SK-N-SH (cell line): ENCODE measurements at regions not wholly inside any gene's neighbourhood (a gene's known extent, or its start where the extent isn't known, plus 50 kb on each side); places are given as distances from the start of the nearest gene placed in this dataset.

Experiments used
- EZH2phosphoT487 ChIP-seq: fragments of 200-600 bp; sonication (generic); IDR thresholded peaks from 2 replicates; pipeline ENCODE4 v1.6.1; 2017; ENCODE audit warnings: low read depth, mixed run types, mild to moderate bottlenecking, antibody characterized with exemption, moderate library complexity, borderline replicate concordance
- FOSL2 ChIP-seq: IDR thresholded peaks from 2 replicates; pipeline ENCODE4 v1.4.0; 2012; ENCODE audit warnings: low read depth, mild to moderate bottlenecking, moderate library complexity, borderline replicate concordance
- GABPA ChIP-seq: IDR thresholded peaks from 2 replicates; pipeline ENCODE4 v1.4.0; 2012; ENCODE audit warnings: low read depth, mild to moderate bottlenecking
- GATA2 ChIP-seq: sonication (generic); formaldehyde crosslinking; IDR thresholded peaks from 2 replicates; pipeline ENCODE4 v1.5.0; 2020; ENCODE audit warnings: mild to moderate bottlenecking, missing genetic modification reagents
- MEF2A ChIP-seq: IDR thresholded peaks from 2 replicates; pipeline ENCODE4 v1.4.0; 2012; ENCODE audit warnings: low read depth, borderline replicate concordance
- NRF1 ChIP-seq: IDR thresholded peaks from 2 replicates; pipeline ENCODE4 v1.6.1; 2012; ENCODE audit warnings: low read depth, mild to moderate bottlenecking, low read length
- POLR2AphosphoS5 ChIP-seq: IDR thresholded peaks from 2 replicates; pipeline ENCODE4 v1.6.1; 2012; ENCODE audit warnings: low read depth, low read length
- RFX5 ChIP-seq: IDR thresholded peaks from 2 replicates; pipeline ENCODE4 v1.6.1; 2012; ENCODE audit warnings: mild to moderate bottlenecking, improper control_type of control experiment, low read length
- SIN3A ChIP-seq: IDR thresholded peaks from 2 replicates; pipeline ENCODE4 v1.6.1; 2012; ENCODE audit warnings: low read depth, mild to moderate bottlenecking, low read length, moderate library complexity, borderline replicate concordance
- TF ChIP-seq, protein P1 (sequence below): IDR thresholded peaks from 2 replicates; pipeline ENCODE4 v1.6.1; 2012; ENCODE audit warnings: mild to moderate bottlenecking, low read depth, low read length, moderate library complexity
- TF ChIP-seq, protein P2 (sequence below): fragments of 200-600 bp; sonication (generic); IDR thresholded peaks from 2 replicates; pipeline ENCODE4 v1.6.1; 2017; ENCODE audit warnings: antibody characterized with exemption, mild to moderate bottlenecking, moderate library complexity
- TF ChIP-seq, protein P3 (sequence below): IDR thresholded peaks from 2 replicates; pipeline ENCODE4; 2012
- TF ChIP-seq, protein P4 (sequence below): fragments of 150-350 bp; IDR thresholded peaks from 2 replicates; pipeline ENCODE4 v1.6.1; 2016; ENCODE audit warnings: mild to moderate bottlenecking, low read depth, low read length
- TF ChIP-seq, protein P5 (sequence below): IDR thresholded peaks from 2 replicates; pipeline ENCODE4 v1.4.0; 2012; ENCODE audit warnings: low read depth

DNA sequence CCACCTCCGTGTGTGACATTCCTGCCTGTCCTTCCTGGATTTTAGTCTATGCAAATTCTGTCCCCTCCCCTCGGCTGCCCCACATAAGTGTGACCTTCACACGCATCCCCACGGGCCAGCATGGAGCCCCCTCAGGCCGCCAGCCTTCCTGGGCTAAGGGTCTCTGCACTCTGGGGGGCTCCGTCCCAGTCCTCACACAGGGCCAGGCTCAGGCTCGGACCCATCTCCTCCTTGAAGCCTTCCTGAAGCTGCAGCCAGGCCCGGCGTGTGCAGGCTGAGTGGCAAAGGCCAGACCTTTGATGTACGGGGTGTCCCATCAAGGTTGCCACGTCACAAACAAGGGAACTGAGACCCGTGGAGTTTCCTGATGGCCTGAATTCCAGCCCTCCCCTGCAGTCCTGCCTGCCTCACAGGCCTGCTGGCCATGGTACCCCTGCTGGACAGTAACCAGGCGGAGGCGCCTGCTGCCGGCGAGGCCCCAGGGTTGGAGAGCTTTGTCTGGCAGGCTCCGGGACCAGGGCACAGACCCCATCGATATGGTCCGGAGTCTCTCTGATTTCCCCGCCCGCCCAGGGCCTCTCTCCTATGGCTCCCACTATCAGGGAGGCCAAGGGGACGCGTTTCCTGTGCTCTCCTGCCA is 791.7 kb downstream of the BRD1 start:
- TF ChIP-seq, protein P1, sequence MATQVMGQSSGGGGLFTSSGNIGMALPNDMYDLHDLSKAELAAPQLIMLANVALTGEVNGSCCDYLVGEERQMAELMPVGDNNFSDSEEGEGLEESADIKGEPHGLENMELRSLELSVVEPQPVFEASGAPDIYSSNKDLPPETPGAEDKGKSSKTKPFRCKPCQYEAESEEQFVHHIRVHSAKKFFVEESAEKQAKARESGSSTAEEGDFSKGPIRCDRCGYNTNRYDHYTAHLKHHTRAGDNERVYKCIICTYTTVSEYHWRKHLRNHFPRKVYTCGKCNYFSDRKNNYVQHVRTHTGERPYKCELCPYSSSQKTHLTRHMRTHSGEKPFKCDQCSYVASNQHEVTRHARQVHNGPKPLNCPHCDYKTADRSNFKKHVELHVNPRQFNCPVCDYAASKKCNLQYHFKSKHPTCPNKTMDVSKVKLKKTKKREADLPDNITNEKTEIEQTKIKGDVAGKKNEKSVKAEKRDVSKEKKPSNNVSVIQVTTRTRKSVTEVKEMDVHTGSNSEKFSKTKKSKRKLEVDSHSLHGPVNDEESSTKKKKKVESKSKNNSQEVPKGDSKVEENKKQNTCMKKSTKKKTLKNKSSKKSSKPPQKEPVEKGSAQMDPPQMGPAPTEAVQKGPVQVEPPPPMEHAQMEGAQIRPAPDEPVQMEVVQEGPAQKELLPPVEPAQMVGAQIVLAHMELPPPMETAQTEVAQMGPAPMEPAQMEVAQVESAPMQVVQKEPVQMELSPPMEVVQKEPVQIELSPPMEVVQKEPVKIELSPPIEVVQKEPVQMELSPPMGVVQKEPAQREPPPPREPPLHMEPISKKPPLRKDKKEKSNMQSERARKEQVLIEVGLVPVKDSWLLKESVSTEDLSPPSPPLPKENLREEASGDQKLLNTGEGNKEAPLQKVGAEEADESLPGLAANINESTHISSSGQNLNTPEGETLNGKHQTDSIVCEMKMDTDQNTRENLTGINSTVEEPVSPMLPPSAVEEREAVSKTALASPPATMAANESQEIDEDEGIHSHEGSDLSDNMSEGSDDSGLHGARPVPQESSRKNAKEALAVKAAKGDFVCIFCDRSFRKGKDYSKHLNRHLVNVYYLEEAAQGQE = no peak
- TF ChIP-seq NRF1 = no peak
- TF ChIP-seq, protein P2, sequence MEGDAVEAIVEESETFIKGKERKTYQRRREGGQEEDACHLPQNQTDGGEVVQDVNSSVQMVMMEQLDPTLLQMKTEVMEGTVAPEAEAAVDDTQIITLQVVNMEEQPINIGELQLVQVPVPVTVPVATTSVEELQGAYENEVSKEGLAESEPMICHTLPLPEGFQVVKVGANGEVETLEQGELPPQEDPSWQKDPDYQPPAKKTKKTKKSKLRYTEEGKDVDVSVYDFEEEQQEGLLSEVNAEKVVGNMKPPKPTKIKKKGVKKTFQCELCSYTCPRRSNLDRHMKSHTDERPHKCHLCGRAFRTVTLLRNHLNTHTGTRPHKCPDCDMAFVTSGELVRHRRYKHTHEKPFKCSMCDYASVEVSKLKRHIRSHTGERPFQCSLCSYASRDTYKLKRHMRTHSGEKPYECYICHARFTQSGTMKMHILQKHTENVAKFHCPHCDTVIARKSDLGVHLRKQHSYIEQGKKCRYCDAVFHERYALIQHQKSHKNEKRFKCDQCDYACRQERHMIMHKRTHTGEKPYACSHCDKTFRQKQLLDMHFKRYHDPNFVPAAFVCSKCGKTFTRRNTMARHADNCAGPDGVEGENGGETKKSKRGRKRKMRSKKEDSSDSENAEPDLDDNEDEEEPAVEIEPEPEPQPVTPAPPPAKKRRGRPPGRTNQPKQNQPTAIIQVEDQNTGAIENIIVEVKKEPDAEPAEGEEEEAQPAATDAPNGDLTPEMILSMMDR = no peak
- TF ChIP-seq EZH2phosphoT487 = no peak
- no peak for TF ChIP-seq MEF2A
- TF ChIP-seq GABPA = no peak
- TF ChIP-seq POLR2AphosphoS5 = no peak
- no peak for TF ChIP-seq FOSL2
- no peak for TF ChIP-seq RFX5
- TF ChIP-seq, protein P3, sequence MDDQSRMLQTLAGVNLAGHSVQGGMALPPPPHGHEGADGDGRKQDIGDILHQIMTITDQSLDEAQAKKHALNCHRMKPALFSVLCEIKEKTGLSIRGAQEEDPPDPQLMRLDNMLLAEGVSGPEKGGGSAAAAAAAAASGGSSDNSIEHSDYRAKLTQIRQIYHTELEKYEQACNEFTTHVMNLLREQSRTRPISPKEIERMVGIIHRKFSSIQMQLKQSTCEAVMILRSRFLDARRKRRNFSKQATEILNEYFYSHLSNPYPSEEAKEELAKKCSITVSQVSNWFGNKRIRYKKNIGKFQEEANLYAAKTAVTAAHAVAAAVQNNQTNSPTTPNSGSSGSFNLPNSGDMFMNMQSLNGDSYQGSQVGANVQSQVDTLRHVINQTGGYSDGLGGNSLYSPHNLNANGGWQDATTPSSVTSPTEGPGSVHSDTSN = no peak
- TF ChIP-seq, protein P4, sequence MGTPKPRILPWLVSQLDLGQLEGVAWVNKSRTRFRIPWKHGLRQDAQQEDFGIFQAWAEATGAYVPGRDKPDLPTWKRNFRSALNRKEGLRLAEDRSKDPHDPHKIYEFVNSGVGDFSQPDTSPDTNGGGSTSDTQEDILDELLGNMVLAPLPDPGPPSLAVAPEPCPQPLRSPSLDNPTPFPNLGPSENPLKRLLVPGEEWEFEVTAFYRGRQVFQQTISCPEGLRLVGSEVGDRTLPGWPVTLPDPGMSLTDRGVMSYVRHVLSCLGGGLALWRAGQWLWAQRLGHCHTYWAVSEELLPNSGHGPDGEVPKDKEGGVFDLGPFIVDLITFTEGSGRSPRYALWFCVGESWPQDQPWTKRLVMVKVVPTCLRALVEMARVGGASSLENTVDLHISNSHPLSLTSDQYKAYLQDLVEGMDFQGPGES = no peak
- no peak for TF ChIP-seq SIN3A
- TF ChIP-seq GATA2 = no peak
- TF ChIP-seq, protein P5, sequence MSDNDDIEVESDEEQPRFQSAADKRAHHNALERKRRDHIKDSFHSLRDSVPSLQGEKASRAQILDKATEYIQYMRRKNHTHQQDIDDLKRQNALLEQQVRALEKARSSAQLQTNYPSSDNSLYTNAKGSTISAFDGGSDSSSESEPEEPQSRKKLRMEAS = no peak
